CD4-positive, alpha-beta T cell (primary cell): ENCODE measurements at regions not wholly inside any gene's neighbourhood (a gene's known extent, or its start where the extent isn't known, plus 50 kb on each side); places are given as distances from the start of the nearest gene placed in this dataset.

Experiments
- ATAC-seq: fragments of 200-7000 bp; cut with Tn5 transposase; one replicate; pipeline ENCODE4 v1.10.0; 2022; ENCODE audit warnings: mild to moderate bottlenecking; ENCODE audit not compliant: poor library complexity
- CTCF ChIA-PET: fragments of 350-600 bp; sonication (Branson Sonifier 250); formaldehyde crosslinking; loops from one replicate; lab custom pipeline; 2021; ENCODE audit warnings: antibody characterized with exemption, inconsistent platforms; lab: Charles Lee
- POLR2A ChIA-PET: fragments of 350-600 bp; sonication (Branson Sonifier 250); formaldehyde crosslinking; loops from one replicate; lab custom pipeline; 2021; ENCODE audit warnings: antibody characterized with exemption, inconsistent platforms; lab: Charles Lee
- DNase-seq, 14 experiments: peaks; one replicate each; pipeline ENCODE4 v3.0.0-alpha.2; 2013 to 2020; ENCODE audit warnings: mixed read lengths in 2 of 14
- H3K27ac ChIP-seq, 2 donors: one replicate each; pipeline versions ENCODE4 v1.5.1 to v1.7.0; 2013; ENCODE audit warnings: low read length in 2 of 2, low read depth in 1 of 2, mild to moderate bottlenecking in 1 of 2
- H3K27me3 ChIP-seq, 2 experiments: 1 replicate in 1 of 2; 2 replicates in 1 of 2; pipeline versions ENCODE4 v1.6.1 to v1.7.0; 2013; ENCODE audit warnings: low read length in 2 of 2, control low read depth in 1 of 2, mild to moderate bottlenecking in 1 of 2, moderate library complexity in 1 of 2; ENCODE audit not compliant: insufficient read depth in 2 of 2, control insufficient read depth in 1 of 2
- H3K36me3 ChIP-seq: one replicate; pipeline ENCODE4 v1.6.1; 2013; ENCODE audit warnings: low read length, control low read depth; ENCODE audit not compliant: insufficient read depth
- H3K4me1 ChIP-seq: one replicate; pipeline ENCODE4 v1.6.1; 2013; ENCODE audit warnings: low read length, control low read depth; ENCODE audit not compliant: insufficient read depth
- H3K4me3 ChIP-seq: one replicate; pipeline ENCODE4 v1.5.1; 2013; ENCODE audit warnings: mild to moderate bottlenecking, low read length, moderate library complexity
- H3K9me3 ChIP-seq, 2 experiments: 1 replicate in 1 of 2; 2 replicates in 1 of 2; pipeline versions ENCODE4 v1.6.1 to v1.7.0; 2013; ENCODE audit warnings: low read length in 2 of 2, mild to moderate bottlenecking in 2 of 2, control low read depth in 1 of 2, moderate library complexity in 1 of 2; ENCODE audit not compliant: control insufficient read depth in 1 of 2, insufficient read depth in 1 of 2
- H3K27ac Mint-ChIP-seq: one replicate; pipeline ENCODE4 v1.8.0; 2020; ENCODE audit warnings: mixed read lengths
- H3K27me3 Mint-ChIP-seq: one replicate; pipeline ENCODE4 v1.8.0; 2021; ENCODE audit warnings: mixed read lengths
- H3K36me3 Mint-ChIP-seq: one replicate; pipeline ENCODE4 v1.8.0; 2021; ENCODE audit warnings: low read depth, mixed read lengths
- H3K4me1 Mint-ChIP-seq: one replicate; pipeline ENCODE4 v1.8.0; 2021; ENCODE audit warnings: low read depth, mixed read lengths
- H3K4me3 Mint-ChIP-seq: one replicate; pipeline ENCODE4 v1.8.0; 2020; ENCODE audit warnings: mild to moderate bottlenecking, mixed read lengths
- H3K9me3 Mint-ChIP-seq: one replicate; pipeline ENCODE4 v1.8.0; 2020; ENCODE audit warnings: mixed read lengths
- CTCF ChIP-seq: fragments of 200-600 bp; IDR thresholded peaks from one replicate; pipeline ENCODE4 v1.8.0; 2022; ENCODE audit warnings: antibody characterized with exemption, mild to moderate bottlenecking
- intact Hi-C, 2 experiments: fragments of 100-400 bp; cut with DNase I in 1 of 2; cut with micrococcal nuclease in 1 of 2; formaldehyde crosslinking; loops; one replicate each; pipeline versions ENCODE4 v1.15.1 to v1.9.0; 2023 to 2025; cut with DNase I, micrococcal nuclease

- Mint-ChIP-seq H3K27ac (no peak overlapping the region), H3K27me3 (no peaks in the 10 kb centered on the region), H3K36me3 (no peaks in the 10 kb centered on the region), H3K9me3 (peaks cover 2% of the 10 kb centered on the region), H3K4me3 (no peak overlapping the region), H3K4me1 (no peaks in the 10 kb centered on the region)
- Histone ChIP-seq H3K36me3 (no peaks in the 10 kb centered on the region), H3K27ac (no peak overlapping the region), H3K4me1 (no peaks in the 10 kb centered on the region), H3K27me3 (no peaks in the 10 kb centered on the region), H3K4me3 (no peak overlapping the region), H3K9me3 (peaks cover 0 to 11% of the 10 kb centered on the region in 2 experiments)
- TF ChIP-seq CTCF: no peak
- POLR2A ChIA-PET: no interaction called here
- DNase-seq (no peak), ATAC-seq (no peak)
- intact Hi-C loops: no loop called here
- CTCF ChIA-PET: no interaction called here
Measured at GRCh38 chr2:6079405-6079804, 387.2 kb downstream of the SOX11 start.

- DNase-seq (no peak), ATAC-seq (no peak)
- Mint-ChIP-seq H3K9me3 (peaks cover 2% of the 10 kb centered on the region), H3K4me1 (no peaks in the 10 kb centered on the region), H3K27ac (no peak overlapping the region), H3K4me3 (no peak overlapping the region), H3K27me3 (no peaks in the 10 kb centered on the region), H3K36me3 (no peaks in the 10 kb centered on the region)
- H3K27me3 ChIP-seq: no peaks in the 10 kb centered on the region
- TF ChIP-seq CTCF: no peak
- no peaks in the 10 kb centered on the region for H3K36me3 ChIP-seq
- H3K27ac ChIP-seq: no peak overlapping the region
- no peak overlapping the region for H3K4me3 ChIP-seq
- intact Hi-C loops: no loop called here
- peaks cover 0 to 19% of the 10 kb centered on the region in 2 experiments for H3K9me3 ChIP-seq
- ChIA-PET CTCF (no interaction called here), POLR2A (no interaction called here)
- no peaks in the 10 kb centered on the region for H3K4me1 ChIP-seq
Measured at GRCh38 chr2:6080932-6081753, 389.0 kb downstream of the SOX11 start.

GRCh38 chr2:6081955-6082624 is 389.9 kb downstream of the SOX11 start:
- Mint-ChIP-seq H3K9me3 (peaks cover 2% of the 10 kb centered on the region), H3K27ac (no peak overlapping the region), H3K36me3 (no peaks in the 10 kb centered on the region), H3K27me3 (no peaks in the 10 kb centered on the region), H3K4me1 (no peaks in the 10 kb centered on the region), H3K4me3 (no peak overlapping the region)
- no peak for DNase-seq
- ATAC-seq: no peak
- intact Hi-C loops: no loop called here
- CTCF ChIA-PET: no interaction called here
- Histone ChIP-seq H3K4me3 (no peak overlapping the region), H3K9me3 (peaks cover 0 to 23% of the 10 kb centered on the region in 2 experiments), H3K27me3 (no peaks in the 10 kb centered on the region), H3K4me1 (no peaks in the 10 kb centered on the region), H3K36me3 (no peaks in the 10 kb centered on the region), H3K27ac (no peak overlapping the region)
- POLR2A ChIA-PET: no interaction called here
- no peak for TF ChIP-seq CTCF
